GM18951 (cell line): ENCODE measurements at regions not wholly inside any gene's neighbourhood (a gene's known extent, or its start where the extent isn't known, plus 50 kb on each side); places are given as distances from the start of the nearest gene placed in this dataset.

Experiments
- POLR2A ChIP-seq: IDR thresholded peaks from 4 replicates; pipeline ENCODE4 v1.6.1; 2011; ENCODE audit warnings: mild to moderate bottlenecking; ENCODE audit not compliant: insufficient read length, insufficient read depth; ENCODE audit errors: extremely low read depth
- in situ Hi-C: fragments of 300-500 bp; cut with MboI; formaldehyde crosslinking; loops from one replicate; pipeline ENCODE4 v1.12.0; 2022; ENCODE audit warnings: low sequenced_read_pairs, mixed read lengths, inconsistent platforms; ENCODE audit not compliant: unreplicated experiment

DNA sequence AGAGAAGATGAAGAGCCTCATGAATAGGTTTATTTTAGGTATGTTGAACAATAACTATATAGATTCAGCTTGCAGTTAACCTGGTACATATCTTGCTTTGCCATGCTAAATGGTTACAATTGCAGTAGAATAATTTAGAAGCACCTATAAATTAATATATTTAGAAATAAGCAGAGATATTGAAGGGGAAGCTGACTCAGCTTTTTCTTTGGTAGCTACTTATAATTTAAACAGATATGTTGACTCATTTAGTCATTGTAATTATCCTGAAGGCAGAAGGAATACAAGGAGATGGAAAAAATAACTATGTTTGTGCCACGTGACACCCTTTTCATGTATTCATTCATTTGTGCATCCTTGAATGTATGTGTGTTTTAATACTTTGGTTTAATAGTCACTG lies 755.5 kb downstream of the SUCLG1 start:
- no peak for TF ChIP-seq POLR2A
- in situ Hi-C loops: no loop called here

GRCh38 chr2:83696838-83697237 lies 762.2 kb downstream of the SUCLG1 start:
- in situ Hi-C loops: no loop called here
- TF ChIP-seq POLR2A: no peak

- in situ Hi-C loops: no loop called here
- no peak for TF ChIP-seq POLR2A
Observed at GRCh38 chr2:83695530-83695929, 763.5 kb downstream of the SUCLG1 start.

GRCh38 chr2:83695037-83695436 lies 764.0 kb downstream of the SUCLG1 start:
- in situ Hi-C loops: no loop called here
- TF ChIP-seq POLR2A: no peak

- no peak for TF ChIP-seq POLR2A
Observed at GRCh38 chr2:83689402-83689801, 769.7 kb downstream of the SUCLG1 start.

DNA sequence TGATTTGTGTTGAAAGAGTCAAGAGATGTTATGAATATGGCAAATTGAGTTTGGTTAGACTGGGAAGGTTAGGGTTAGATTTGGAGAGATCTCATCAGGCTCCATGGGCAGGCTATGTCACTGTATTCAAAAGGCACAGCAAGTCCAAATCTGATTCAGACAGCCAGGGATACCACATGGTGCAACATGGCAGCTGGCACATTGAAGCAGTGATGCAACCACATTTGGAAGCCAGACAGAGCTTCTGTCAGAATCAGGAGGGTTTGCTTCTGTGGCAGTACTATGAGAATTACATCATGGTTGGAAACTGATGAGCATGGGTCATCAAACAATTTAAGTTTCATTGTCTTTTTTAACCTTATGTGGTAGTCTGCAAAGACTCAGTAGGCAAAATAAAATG lies 772.2 kb downstream of the SUCLG1 start:
- TF ChIP-seq POLR2A: no peak
- in situ Hi-C loops: no loop called here

More at GRCh38 chr2:83689402-83689801, 769.7 kb downstream of the SUCLG1 start:
- in situ Hi-C loops: no loop called here

DNA sequence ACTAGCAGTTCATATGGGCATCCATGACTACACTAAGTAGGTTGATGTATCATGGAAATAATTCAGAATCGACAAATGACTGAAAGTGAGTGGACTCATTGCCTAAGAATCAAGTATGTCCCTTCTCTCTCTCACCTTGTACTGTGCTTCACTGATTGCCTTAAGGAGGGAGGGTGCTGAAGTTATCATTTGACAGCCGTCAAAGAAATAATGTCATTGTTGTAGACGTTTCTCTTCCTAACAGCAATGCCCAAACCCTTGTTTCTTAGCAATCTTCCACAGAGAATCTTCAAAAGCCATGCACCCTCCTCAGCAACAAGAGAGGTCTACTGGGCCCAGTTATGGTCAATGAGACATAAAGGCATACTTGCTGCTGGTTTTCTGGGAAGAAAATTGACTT lies 785.0 kb downstream of the SUCLG1 start:
- in situ Hi-C loops: no loop called here
- no peak for TF ChIP-seq POLR2A

- in situ Hi-C loops: no loop called here
- TF ChIP-seq POLR2A: no peak
Observed at GRCh38 chr2:83665894-83666293, 793.2 kb downstream of the SUCLG1 start.

- TF ChIP-seq POLR2A: no peak
- in situ Hi-C loops: no loop called here
Observed at GRCh38 chr2:83665154-83665553, 793.9 kb downstream of the SUCLG1 start.

- no peak for TF ChIP-seq POLR2A
- in situ Hi-C loops: no loop called here
Observed at GRCh38 chr2:83661711-83662110, 797.4 kb downstream of the SUCLG1 start.

GRCh38 chr2:83654091-83654611 lies 804.9 kb downstream of the SUCLG1 start:
- in situ Hi-C loops: no loop called here
- no peak for TF ChIP-seq POLR2A

- no peak for TF ChIP-seq POLR2A
Observed at GRCh38 chr2:83650898-83651297, 808.2 kb downstream of the SUCLG1 start.

DNA sequence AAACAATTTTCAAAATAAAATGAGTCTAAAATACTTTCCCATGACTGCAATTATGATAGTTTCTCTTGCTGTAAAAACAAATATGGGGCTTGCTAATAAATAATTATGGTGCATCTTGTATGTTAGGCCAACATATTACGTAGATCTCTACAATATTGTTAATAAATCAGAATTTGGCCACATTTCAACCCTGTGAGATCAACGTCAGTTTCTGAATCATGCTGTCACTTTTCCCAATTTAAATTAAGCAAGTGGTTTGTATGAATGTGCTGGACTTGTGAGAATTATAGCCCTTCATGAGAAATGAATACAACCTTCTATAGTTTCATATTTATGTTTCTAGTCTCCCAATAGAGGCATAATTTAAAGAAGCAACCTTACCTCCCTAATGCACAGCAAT lies 808.9 kb downstream of the SUCLG1 start:
- no peak for TF ChIP-seq POLR2A
- in situ Hi-C loops: no loop called here

More at GRCh38 chr2:83650898-83651297, 808.2 kb downstream of the SUCLG1 start:
- in situ Hi-C loops: no loop called here

GRCh38 chr2:83640506-83640905 lies 818.6 kb downstream of the SUCLG1 start:
- in situ Hi-C loops: no loop called here
- TF ChIP-seq POLR2A: no peak

- no peak for TF ChIP-seq POLR2A
- in situ Hi-C loops: no loop called here
Observed at GRCh38 chr2:83633423-83633822, 825.7 kb downstream of the SUCLG1 start.

GRCh38 chr2:83630351-83630750 lies 828.7 kb downstream of the SUCLG1 start:
- TF ChIP-seq POLR2A: no peak
- in situ Hi-C loops: no loop called here

DNA sequence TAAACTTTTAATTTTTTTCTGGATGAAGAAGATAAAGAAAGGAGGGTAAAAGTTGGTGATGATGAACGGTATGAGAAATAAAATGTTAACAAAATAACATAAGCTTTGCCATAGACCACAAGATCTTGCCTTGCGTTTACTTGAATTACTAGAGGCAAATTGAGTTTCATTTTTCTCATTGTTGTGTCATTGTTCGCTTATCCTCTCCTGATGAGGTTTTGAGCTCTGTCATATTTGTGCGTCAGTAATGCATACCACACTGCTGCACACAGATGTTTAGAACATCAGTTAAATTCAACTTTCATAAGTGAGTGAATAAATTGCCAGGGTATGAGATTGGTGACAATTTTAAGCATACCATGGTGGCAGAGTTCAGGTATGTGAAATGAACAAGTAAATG lies 843.6 kb downstream of the SUCLG1 start:
- no peak for TF ChIP-seq POLR2A
- in situ Hi-C loops: no loop called here
